CD4-positive, alpha-beta T cell treated with Interleukin-15 for 4 hours (primary cell): ENCODE measurements at regions not wholly inside any gene's neighbourhood (a gene's known extent, or its start where the extent isn't known, plus 50 kb on each side); places are given as distances from the start of the nearest gene placed in this dataset.

Experiments used
- DNase-seq: peaks from one replicate; pipeline ENCODE4 v3.0.0-alpha.2; 2020; ENCODE audit warnings: low spot score

DNA sequence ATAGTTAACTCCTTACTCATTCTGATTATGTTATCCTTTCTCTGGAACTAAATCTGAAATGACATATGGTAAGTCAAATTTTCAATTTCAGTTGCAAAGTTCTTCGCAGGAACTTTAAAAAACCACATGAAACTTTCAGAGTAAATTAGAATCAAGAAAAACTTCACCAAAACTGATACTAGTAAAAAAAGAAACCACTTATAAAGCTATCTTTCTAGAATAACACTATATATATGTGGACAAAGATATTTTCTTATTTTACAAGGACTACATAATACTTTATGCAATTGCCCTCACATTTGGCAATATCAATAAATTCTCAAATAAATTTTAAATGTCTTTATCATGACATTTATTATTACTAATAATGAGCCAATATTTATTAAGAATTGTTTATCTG, 1847.1 kb upstream of the NUDT12 start:
- DNase-seq: no peak

GRCh38 chr5:105407200-105407599, 1844.6 kb upstream of the NUDT12 start:
- DNase-seq: no peak

- DNase-seq: no peak
Measured at GRCh38 chr5:105397749-105398148, 1835.2 kb upstream of the NUDT12 start.

- no peak for DNase-seq
Measured at GRCh38 chr5:105392710-105393149, 1830.1 kb upstream of the NUDT12 start.

- no peak for DNase-seq
Measured at GRCh38 chr5:105392122-105392709, 1829.6 kb upstream of the NUDT12 start.

DNA sequence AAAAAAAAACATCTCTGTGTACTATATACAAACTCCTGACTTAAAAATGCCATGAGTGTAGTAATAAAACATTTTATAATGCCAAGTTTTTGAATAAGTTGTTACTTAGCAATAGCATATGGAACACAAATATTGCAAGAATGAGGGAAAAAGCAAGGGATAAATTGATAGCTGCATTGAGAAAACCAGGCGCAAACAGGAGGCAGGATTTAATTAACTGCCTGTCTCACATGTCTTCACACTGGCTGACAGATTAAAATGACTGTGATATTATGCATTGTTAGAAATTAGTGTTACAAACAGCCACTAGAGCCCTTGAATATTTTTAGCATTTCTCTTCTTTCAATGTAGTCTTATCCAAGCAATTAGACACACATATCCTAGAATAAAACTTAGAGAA, 1817.5 kb upstream of the NUDT12 start:
- no peak for DNase-seq

- DNase-seq: no peak
Measured at GRCh38 chr5:105371169-105371568, 1808.6 kb upstream of the NUDT12 start.

DNA sequence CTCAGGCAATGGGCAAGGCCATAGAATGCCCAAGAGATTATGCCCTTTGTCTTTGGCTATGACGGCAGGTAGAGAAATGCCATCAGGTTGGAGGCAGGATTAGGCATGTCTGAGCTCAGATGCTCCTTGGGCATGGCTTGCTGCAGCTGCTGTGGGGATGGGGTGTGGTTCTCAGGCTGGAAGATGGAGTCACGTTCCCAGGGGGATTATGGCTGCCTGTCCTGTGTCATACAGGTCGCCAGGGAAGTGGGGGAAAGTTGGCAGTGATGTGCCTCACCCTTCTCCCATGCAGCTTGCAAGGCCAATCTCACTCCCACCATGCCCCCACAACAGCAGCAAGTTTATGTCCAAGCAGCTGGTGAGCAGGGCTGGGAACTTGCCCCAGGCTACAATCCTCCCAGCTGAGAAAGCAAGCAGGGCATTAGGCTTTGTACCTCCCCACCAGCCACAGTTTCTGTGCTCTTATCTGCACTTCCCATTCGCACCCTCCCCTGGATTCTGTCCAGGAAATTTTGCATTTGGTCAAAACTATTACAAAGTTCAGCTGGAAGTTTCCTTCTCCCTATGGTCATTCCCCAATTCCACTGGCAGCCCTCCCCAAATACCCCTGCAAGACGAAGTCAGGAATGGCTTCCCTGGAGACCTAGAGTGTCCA, 1788.0 kb upstream of the NUDT12 start:
- DNase-seq: no peak

- DNase-seq: no peak
Measured at GRCh38 chr5:105331558-105331957, 1769.0 kb upstream of the NUDT12 start.

GRCh38 chr5:105330185-105330584, 1767.6 kb upstream of the NUDT12 start:
- no peak for DNase-seq

DNA sequence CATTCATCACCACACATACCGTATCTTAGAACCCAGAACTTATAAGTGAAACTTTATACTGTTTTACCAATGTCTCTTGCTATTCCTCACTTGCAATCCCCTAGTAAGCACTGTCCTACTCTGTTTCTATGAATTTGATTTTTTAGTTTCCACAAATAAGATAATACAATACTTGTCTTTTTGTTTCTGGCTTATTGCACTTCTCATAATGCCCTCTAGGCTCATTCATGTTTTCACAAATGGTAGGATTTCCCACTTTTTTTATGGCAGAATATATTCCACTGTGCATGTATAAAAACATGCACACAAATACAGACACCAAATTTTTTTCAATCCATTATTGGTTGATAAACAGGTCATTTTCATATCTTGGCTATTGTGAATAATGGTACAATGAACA, 1742.3 kb upstream of the NUDT12 start:
- DNase-seq: no peak

- no peak for DNase-seq
Measured at GRCh38 chr5:105288946-105289345, 1726.4 kb upstream of the NUDT12 start.

DNA sequence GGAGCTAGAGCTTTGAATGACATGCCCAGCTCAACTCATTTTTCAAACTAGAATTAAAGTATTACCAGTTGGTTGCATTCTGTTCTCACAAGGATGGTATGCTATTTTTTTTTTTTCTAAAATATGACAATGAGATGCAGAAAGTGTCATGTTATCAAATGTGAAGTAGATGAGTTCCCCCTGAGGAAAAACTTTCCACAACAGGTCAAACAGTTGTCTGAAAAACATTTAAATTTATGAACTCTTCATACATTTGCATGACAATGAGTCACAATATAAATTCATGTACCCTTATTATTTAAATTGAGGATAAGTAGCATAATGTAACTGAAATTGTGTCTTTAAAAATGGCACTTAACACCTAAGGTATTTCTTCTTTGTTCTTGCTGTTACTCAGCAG, 1720.5 kb upstream of the NUDT12 start:
- no peak for DNase-seq

GRCh38 chr5:105274079-105274478, 1711.5 kb upstream of the NUDT12 start:
- no peak for DNase-seq

GRCh38 chr5:105263515-105263914, 1700.9 kb upstream of the NUDT12 start:
- no peak for DNase-seq

DNA sequence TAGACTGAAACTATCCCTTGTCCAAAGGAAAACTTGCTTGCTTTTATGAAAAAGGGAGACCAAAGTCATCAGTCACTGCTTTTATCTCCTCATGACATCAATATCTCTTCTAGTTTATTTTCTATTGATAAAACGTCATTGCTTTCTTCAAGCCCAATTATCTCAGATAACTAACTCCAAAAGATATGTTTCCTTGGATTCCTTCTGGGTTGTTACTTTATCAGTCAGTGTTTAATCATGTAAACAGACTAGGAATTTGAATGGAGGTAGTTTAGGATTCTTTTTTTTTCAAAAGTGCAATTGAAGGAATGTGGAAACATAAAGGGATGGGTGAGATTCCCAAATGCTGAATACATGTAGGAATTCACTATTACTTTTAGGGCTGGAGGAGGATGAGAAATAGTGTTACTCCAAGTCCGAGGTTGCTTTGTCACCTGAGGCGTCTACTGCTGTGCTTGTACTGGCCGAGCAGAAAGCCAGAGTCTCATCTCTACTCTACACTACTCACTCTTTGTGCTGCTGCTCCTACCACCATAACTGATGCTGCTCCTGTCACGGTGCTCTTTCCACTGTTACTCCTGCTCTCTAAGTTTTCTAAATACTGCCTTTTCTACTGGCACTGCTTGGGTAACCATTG, 1697.1 kb upstream of the NUDT12 start:
- no peak for DNase-seq

DNA sequence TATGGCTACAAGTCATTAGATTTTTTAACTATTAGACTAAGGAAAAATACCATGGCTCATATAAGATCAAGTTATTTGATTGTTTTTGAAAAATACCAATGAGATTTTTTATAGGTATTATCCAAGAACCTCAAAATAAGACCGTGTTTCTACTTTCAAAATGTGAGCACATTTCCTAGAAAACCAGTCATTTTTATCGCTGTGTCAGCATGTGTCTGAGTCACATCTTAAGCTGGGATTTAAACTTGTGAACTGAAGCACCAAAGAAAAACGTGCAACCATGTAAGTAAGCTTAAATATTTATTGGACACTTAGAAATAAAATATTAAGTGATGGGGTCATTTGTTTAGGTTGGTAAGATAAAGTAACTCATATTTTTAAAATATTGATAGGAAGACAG, 1676.0 kb upstream of the NUDT12 start:
- DNase-seq: no peak

DNA sequence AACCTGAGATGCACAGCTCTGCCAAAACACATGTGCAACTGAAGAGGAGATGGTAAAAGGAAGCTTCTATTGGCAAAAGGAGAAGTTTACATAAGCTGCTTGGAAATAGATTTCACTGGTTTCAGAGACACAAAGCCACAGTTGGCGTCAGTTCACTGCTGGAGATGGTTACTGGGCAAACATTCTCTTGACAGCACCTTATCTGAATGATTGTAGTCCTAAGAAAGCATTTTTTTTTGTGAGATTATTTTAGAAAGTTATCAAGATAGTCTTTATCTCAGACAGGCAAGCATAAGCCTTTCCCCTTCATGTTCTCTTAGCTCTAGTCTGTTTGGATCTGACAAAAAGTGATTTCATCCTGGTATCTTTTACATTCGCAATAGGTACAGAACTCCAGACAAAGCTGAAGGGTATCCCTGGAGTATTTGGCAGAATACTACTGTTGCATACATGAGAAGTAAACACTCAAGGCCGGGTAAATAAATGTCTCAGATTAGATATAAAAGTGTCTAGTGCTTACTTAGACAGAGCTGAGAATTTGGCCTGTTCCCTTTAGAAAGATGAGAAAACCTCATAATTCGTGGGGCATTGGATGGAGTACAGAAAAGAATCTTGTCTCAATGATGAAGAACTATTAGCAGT, 1668.0 kb upstream of the NUDT12 start:
- DNase-seq: no peak

GRCh38 chr5:105218018-105218417, 1655.4 kb upstream of the NUDT12 start:
- DNase-seq: no peak

DNA sequence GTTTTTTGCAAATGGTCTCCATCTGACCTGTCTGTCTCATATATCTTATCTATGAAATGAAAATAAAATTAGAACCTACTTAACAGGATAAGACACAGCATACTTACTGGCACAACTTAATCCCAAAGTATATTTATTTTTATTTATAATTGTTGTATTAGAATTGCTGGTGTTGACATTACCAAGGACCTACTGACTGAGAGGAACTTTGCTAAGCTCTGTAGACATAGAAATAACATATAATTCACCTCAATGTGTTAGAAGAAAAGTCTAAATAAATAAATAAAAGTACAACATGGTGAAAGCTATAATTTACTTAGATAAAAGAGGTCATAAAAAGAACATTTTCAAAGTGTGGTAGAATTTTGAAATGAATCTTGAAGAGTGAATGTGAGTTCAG, 1650.5 kb upstream of the NUDT12 start:
- DNase-seq: no peak

DNA sequence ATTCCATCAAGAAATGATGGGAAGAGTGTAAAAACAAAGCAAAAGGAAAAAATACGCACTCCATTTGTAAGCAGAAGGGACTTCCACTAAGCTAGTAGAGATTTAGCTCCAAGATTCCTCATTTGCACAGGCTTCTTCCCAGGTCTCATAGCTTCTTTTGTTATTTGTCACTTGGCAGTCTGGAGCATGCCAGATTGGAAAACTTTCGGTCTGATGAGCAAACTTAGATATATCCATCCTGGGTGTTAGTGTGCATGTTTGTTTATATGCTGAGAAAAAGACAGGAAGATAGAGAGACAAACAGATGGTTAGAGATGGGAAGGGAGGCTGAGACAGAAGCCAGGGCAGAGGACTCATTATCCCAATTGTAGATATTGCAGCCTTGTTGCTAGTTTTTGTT, 1644.5 kb upstream of the NUDT12 start:
- DNase-seq: no peak

- DNase-seq: no peak
Measured at GRCh38 chr5:105197531-105197930, 1634.9 kb upstream of the NUDT12 start.

DNA sequence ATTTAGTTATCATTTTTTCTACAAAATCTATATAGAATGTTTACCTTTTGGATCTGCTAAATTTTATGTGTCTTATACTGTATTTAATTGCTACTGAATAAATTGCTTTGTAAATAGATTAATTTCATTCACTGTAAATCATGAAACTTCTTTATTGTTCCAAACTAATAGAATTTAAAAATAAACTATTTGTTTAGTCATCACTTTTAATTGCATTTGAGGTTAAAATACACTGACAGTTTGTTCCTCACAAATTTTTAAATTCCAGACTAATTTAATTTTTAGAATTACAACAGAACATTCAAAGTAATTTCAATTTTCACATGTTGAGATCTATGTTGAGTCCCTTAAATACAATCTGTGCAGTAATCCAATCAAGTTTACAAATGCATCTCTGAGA, 1633.2 kb upstream of the NUDT12 start:
- no peak for DNase-seq
